ENCODE measurements at regions not wholly inside any gene's neighbourhood (a gene's known extent, or its start where the extent isn't known, plus 50 kb on each side); places are given as distances from the start of the nearest gene placed in this dataset.
A peak's percentile ranks its signal among the peaks of the same experiment; 100 is the strongest.
"Not testable (repeated sequence)": the region's sequence is repeated elsewhere in the genome, so short reads cannot be mapped to it uniquely, and the experiment has no call there.

GRCh38 chr9:106769331-106769730 lies 93.6 kb upstream of the ZNF462 start:
- H3K4me3 ChIP-seq (ENCODE audit: low read depth, low read length), result no peak overlapping the region
- H3K27me3 ChIP-seq (ENCODE audit: control insufficient read depth, insufficient read depth, low read length), result no peaks in the 10 kb centered on the region
- no peak overlapping the region for H3K27ac ChIP-seq (ENCODE audit: low read depth, low read length)
- H3K9me3 ChIP-seq (ENCODE audit: control insufficient read depth, insufficient read depth, low read length), result no peaks in the 10 kb centered on the region
- DNase-seq (ENCODE audit: low read depth in 4 of 6, low spot score in 6 of 6), result peak in 1 of 6 donors; percentile 34
- WGBS (ENCODE audit: insufficient coverage), result 82% methylated on average over 4 of the region's 7 CpGs
- no peaks in the 10 kb centered on the region for H3K4me1 ChIP-seq (ENCODE audit: control insufficient read depth, insufficient read depth, low read length)
- H3K36me3 ChIP-seq (ENCODE audit: control insufficient read depth, insufficient read depth, low read length), result no peaks in the 10 kb centered on the region

GRCh38 chr9:106771608-106772007 lies 91.4 kb upstream of the ZNF462 start:
- Histone ChIP-seq H3K4me3 (ENCODE audit: low read depth, low read length) (no peak overlapping the region), H3K9me3 (ENCODE audit: control insufficient read depth, insufficient read depth, low read length) (no peaks in the 10 kb centered on the region), H3K36me3 (ENCODE audit: control insufficient read depth, insufficient read depth, low read length) (no peaks in the 10 kb centered on the region), H3K4me1 (ENCODE audit: control insufficient read depth, insufficient read depth, low read length) (no peaks in the 10 kb centered on the region), H3K27me3 (ENCODE audit: control insufficient read depth, insufficient read depth, low read length) (no peaks in the 10 kb centered on the region), H3K27ac (ENCODE audit: low read depth, low read length) (no peak overlapping the region)
- peak in 2 of 6 donors; percentile 18 to 67 for DNase-seq (ENCODE audit: low read depth in 4 of 6, low spot score in 6 of 6)
- 71% methylated on average over 3 of the region's 4 CpGs for WGBS (ENCODE audit: insufficient coverage)

- no peak overlapping the region for H3K27ac ChIP-seq (ENCODE audit: low read depth, low read length)
- no peaks in the 10 kb centered on the region for H3K36me3 ChIP-seq (ENCODE audit: control insufficient read depth, insufficient read depth, low read length)
- H3K4me3 ChIP-seq (ENCODE audit: low read depth, low read length), result no peak overlapping the region
- no peaks in the 10 kb centered on the region for H3K9me3 ChIP-seq (ENCODE audit: control insufficient read depth, insufficient read depth, low read length)
- no peaks in the 10 kb centered on the region for H3K4me1 ChIP-seq (ENCODE audit: control insufficient read depth, insufficient read depth, low read length)
- no peak for DNase-seq (ENCODE audit: low read depth in 4 of 6, low spot score in 6 of 6)
- 100% methylated on average over 2 of the region's 5 CpGs for WGBS (ENCODE audit: insufficient coverage)
- no peaks in the 10 kb centered on the region for H3K27me3 ChIP-seq (ENCODE audit: control insufficient read depth, insufficient read depth, low read length)
Measured at GRCh38 chr9:106772523-106773290, 90.3 kb upstream of the ZNF462 start.

DNA sequence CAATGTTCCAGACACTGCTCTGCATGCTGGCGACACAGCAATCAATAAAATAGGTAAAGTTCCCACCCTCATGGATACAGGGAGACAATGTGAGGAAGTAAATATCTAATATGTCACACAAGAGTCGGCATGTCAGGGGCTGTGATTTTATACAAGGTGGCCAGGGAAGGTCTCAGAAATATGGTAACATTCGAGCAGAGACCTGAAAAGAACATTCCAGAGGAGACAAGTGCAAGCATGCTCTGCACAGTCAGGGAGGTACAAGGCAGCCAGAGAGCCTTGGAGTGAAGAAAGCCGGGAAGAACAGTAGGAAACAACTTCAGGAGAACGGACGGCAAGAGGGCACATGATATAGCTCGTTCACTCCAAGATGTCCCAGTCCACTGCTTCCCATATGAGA lies 89.2 kb upstream of the ZNF462 start:
- Histone ChIP-seq H3K36me3 (ENCODE audit: control insufficient read depth, insufficient read depth, low read length) (no peaks in the 10 kb centered on the region), H3K9me3 (ENCODE audit: control insufficient read depth, insufficient read depth, low read length) (no peaks in the 10 kb centered on the region), H3K27me3 (ENCODE audit: control insufficient read depth, insufficient read depth, low read length) (no peaks in the 10 kb centered on the region), H3K4me3 (ENCODE audit: low read depth, low read length) (no peak overlapping the region), H3K4me1 (ENCODE audit: control insufficient read depth, insufficient read depth, low read length) (no peaks in the 10 kb centered on the region), H3K27ac (ENCODE audit: low read depth, low read length) (no peak overlapping the region)
- no peak for DNase-seq (ENCODE audit: low read depth in 4 of 6, low spot score in 6 of 6)
- WGBS (ENCODE audit: insufficient coverage), result 81% methylated on average over 6 of the region's 7 CpGs

DNA sequence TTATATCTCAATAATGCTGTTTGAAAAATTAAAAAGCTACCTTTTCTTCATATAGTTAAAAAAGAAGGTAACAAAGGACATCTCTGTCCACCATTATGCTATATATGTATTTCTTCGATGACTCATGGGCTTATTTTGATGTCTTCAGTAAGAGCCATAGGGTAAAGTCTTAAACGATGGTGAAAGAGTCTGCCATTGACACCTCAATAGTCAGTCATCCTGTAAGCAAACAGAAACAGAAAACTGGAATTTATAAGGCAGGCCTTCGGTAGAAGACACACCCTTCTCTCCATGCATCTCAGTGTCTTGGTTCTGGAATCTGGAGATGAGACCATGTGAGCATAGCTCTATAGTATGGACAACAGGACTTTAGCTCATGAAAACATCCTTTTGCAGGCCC lies 87.0 kb upstream of the ZNF462 start:
- Histone ChIP-seq H3K36me3 (ENCODE audit: control insufficient read depth, insufficient read depth, low read length) (no peaks in the 10 kb centered on the region), H3K4me3 (ENCODE audit: low read depth, low read length) (no peak overlapping the region), H3K27me3 (ENCODE audit: control insufficient read depth, insufficient read depth, low read length) (no peaks in the 10 kb centered on the region), H3K9me3 (ENCODE audit: control insufficient read depth, insufficient read depth, low read length) (no peaks in the 10 kb centered on the region), H3K27ac (ENCODE audit: low read depth, low read length) (no peak overlapping the region), H3K4me1 (ENCODE audit: control insufficient read depth, insufficient read depth, low read length) (no peaks in the 10 kb centered on the region)
- DNase-seq (ENCODE audit: low read depth in 4 of 6, low spot score in 6 of 6), result no peak
- WGBS (ENCODE audit: insufficient coverage), result no CpG with 5 or more reads among the region's 3 CpGs

DNA sequence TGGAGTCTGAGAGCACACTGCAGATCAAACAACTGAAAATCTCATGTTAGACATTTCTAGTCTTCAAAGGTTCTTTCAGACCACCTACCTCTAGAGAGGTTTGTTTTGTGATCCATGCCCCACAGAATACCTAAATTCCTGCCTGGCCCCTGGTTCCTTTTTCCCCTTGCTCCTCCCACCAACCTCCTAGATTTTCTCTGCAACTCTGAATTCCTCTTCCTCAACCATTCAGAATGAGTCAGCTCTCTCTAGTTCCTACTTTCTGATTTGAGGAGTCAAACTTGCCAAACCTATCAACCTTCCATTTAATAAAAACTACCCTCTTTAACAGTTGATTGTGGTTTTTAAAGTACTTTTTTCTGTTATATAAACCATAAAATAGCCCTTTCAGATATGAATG lies 83.2 kb upstream of the ZNF462 start:
- Histone ChIP-seq H3K27me3 (ENCODE audit: control insufficient read depth, insufficient read depth, low read length) (no peaks in the 10 kb centered on the region), H3K27ac (ENCODE audit: low read depth, low read length) (no peak overlapping the region), H3K36me3 (ENCODE audit: control insufficient read depth, insufficient read depth, low read length) (no peaks in the 10 kb centered on the region), H3K9me3 (ENCODE audit: control insufficient read depth, insufficient read depth, low read length) (no peaks in the 10 kb centered on the region), H3K4me3 (ENCODE audit: low read depth, low read length) (no peak overlapping the region), H3K4me1 (ENCODE audit: control insufficient read depth, insufficient read depth, low read length) (no peaks in the 10 kb centered on the region)
- no peak for DNase-seq (ENCODE audit: low read depth in 4 of 6, low spot score in 6 of 6)

DNA sequence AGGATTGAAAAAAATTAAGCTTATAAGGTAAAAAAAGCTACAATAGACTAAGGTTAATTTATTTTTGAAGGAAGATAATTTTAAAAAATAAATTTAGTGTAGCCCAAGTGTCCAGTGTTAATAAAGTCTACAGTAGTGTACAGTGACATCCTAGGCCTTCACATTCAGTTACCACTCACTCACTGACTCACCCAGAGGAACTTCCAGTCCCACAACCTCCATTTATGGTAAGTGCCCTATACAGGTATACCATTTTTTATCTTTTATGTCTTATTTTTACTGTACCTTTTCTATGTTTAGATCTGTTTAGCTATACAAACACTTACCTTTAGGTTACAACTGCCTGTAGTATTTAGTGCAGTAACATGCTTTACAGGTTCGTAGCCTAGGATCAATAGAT lies 79.8 kb upstream of the ZNF462 start:
- Histone ChIP-seq H3K27ac (ENCODE audit: low read depth, low read length) (no peak overlapping the region), H3K4me1 (ENCODE audit: control insufficient read depth, insufficient read depth, low read length) (no peaks in the 10 kb centered on the region), H3K36me3 (ENCODE audit: control insufficient read depth, insufficient read depth, low read length) (no peaks in the 10 kb centered on the region), H3K9me3 (ENCODE audit: control insufficient read depth, insufficient read depth, low read length) (no peaks in the 10 kb centered on the region), H3K27me3 (ENCODE audit: control insufficient read depth, insufficient read depth, low read length) (no peaks in the 10 kb centered on the region), H3K4me3 (ENCODE audit: low read depth, low read length) (no peak overlapping the region)
- no peak for DNase-seq (ENCODE audit: low read depth in 4 of 6, low spot score in 6 of 6)
- WGBS (ENCODE audit: insufficient coverage), result no CpG with 5 or more reads among the region's 1 CpG

GRCh38 chr9:106784076-106784475 lies 78.9 kb upstream of the ZNF462 start:
- no peaks in the 10 kb centered on the region for H3K9me3 ChIP-seq (ENCODE audit: control insufficient read depth, insufficient read depth, low read length)
- no peaks in the 10 kb centered on the region for H3K4me1 ChIP-seq (ENCODE audit: control insufficient read depth, insufficient read depth, low read length)
- WGBS (ENCODE audit: insufficient coverage), result no CpG with 5 or more reads among the region's 3 CpGs
- H3K27me3 ChIP-seq (ENCODE audit: control insufficient read depth, insufficient read depth, low read length), result no peaks in the 10 kb centered on the region
- H3K36me3 ChIP-seq (ENCODE audit: control insufficient read depth, insufficient read depth, low read length), result no peaks in the 10 kb centered on the region
- no peak overlapping the region for H3K4me3 ChIP-seq (ENCODE audit: low read depth, low read length)
- H3K27ac ChIP-seq (ENCODE audit: low read depth, low read length), result no peak overlapping the region
- DNase-seq (ENCODE audit: low read depth in 4 of 6, low spot score in 6 of 6), result peak in 1 of 6 donors; percentile 15

- H3K4me3 ChIP-seq (ENCODE audit: low read depth, low read length), result no peak overlapping the region
- 95% methylated on average over 3 of the region's 3 CpGs for WGBS (ENCODE audit: insufficient coverage)
- no peaks in the 10 kb centered on the region for H3K27me3 ChIP-seq (ENCODE audit: control insufficient read depth, insufficient read depth, low read length)
- no peak for DNase-seq (ENCODE audit: low read depth in 4 of 6, low spot score in 6 of 6)
- no peak overlapping the region for H3K27ac ChIP-seq (ENCODE audit: low read depth, low read length)
- H3K4me1 ChIP-seq (ENCODE audit: control insufficient read depth, insufficient read depth, low read length), result no peaks in the 10 kb centered on the region
- no peaks in the 10 kb centered on the region for H3K36me3 ChIP-seq (ENCODE audit: control insufficient read depth, insufficient read depth, low read length)
- H3K9me3 ChIP-seq (ENCODE audit: control insufficient read depth, insufficient read depth, low read length), result no peaks in the 10 kb centered on the region
Measured at GRCh38 chr9:106785200-106785599, 77.8 kb upstream of the ZNF462 start.

DNA sequence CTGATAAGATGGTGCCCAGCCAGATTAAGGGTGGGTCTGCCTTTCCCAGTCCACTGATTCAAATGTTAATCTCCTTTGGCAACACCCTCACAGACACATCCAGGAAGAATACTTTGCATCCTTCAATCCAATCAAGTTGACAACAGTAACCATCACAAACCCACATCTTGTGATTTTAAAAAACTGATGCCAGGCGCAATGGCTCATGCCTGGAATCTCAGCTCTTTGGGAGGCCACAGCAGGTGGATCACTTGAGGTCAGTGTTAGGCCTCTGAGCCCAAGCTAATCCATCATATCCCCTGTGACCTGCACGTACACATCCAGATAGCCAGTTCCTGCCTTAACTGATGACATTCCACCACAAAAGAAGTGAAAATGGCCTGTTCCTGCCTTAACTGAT lies 74.9 kb upstream of the ZNF462 start:
- not testable (repeated sequence) for H3K27ac ChIP-seq (ENCODE audit: low read depth, low read length); H3K4me1 ChIP-seq (ENCODE audit: control insufficient read depth, insufficient read depth, low read length); H3K9me3 ChIP-seq (ENCODE audit: control insufficient read depth, insufficient read depth, low read length); DNase-seq (ENCODE audit: low read depth in 4 of 6, low spot score in 6 of 6); H3K4me3 ChIP-seq (ENCODE audit: low read depth, low read length); H3K27me3 ChIP-seq (ENCODE audit: control insufficient read depth, insufficient read depth, low read length); H3K36me3 ChIP-seq (ENCODE audit: control insufficient read depth, insufficient read depth, low read length)
- WGBS (ENCODE audit: insufficient coverage), result 0% methylated on average over 1 of the region's 2 CpGs

All from spinal cord (tissue), 9 donors.